Neuronal stem cell (in vitro differentiated cells): ENCODE measurements at regions not wholly inside any gene's neighbourhood (a gene's known extent, or its start where the extent isn't known, plus 50 kb on each side); places are given as distances from the start of the nearest gene placed in this dataset.

Experiments used
- DNase-seq: peaks from one replicate; pipeline ENCODE4 v3.0.0-alpha.2; 2013; ENCODE audit warnings: low spot score
- H2AFZ ChIP-seq: one replicate; pipeline ENCODE4 v1.6.1; 2013; ENCODE audit warnings: mild to moderate bottlenecking, low read length, inconsistent platforms
- H2AK5ac ChIP-seq: 2 replicates; pipeline ENCODE4 v1.6.1; 2013; ENCODE audit warnings: low read depth, mild to moderate bottlenecking, inconsistent platforms, low read length, moderate library complexity, mixed read lengths
- H2BK120ac ChIP-seq: 2 replicates; pipeline ENCODE4 v1.6.1; 2013; ENCODE audit warnings: low read depth, mild to moderate bottlenecking, inconsistent platforms, low read length, moderate library complexity, mixed read lengths
- H2BK12ac ChIP-seq: one replicate; pipeline ENCODE4 v1.6.1; 2013; ENCODE audit warnings: low read length, inconsistent platforms
- H2BK15ac ChIP-seq: 2 replicates; pipeline ENCODE4 v1.6.1; 2013; ENCODE audit warnings: mild to moderate bottlenecking, low read length, inconsistent platforms, mixed read lengths
- H2BK5ac ChIP-seq: one replicate; pipeline ENCODE4 v1.6.1; 2013; ENCODE audit warnings: inconsistent platforms, mild to moderate bottlenecking, low read length, moderate library complexity
- H3K14ac ChIP-seq: one replicate; pipeline ENCODE4 v1.6.1; 2013; ENCODE audit warnings: low read length, inconsistent platforms
- H3K18ac ChIP-seq: 2 replicates; pipeline ENCODE4 v1.6.1; 2013; ENCODE audit warnings: low read length, inconsistent platforms
- H3K23ac ChIP-seq: 2 replicates; pipeline ENCODE4 v1.6.1; 2013; ENCODE audit warnings: low read depth, mild to moderate bottlenecking, mixed read lengths, low read length, inconsistent platforms; ENCODE audit not compliant: poor library complexity
- H3K27ac ChIP-seq: replicated peaks from 3 replicates; pipeline ENCODE4 v1.5.1; 2013; ENCODE audit warnings: low read length, inconsistent platforms
- H3K27me3 ChIP-seq, 3 experiments: 2 replicates each; pipeline ENCODE4 v1.6.1; 2013; ENCODE audit warnings: low read length in 3 of 3, mild to moderate bottlenecking in 2 of 3, inconsistent platforms in 1 of 3, low read depth in 1 of 3, mixed read lengths in 1 of 3, moderate library complexity in 1 of 3; ENCODE audit not compliant: control insufficient read depth in 3 of 3, insufficient read depth in 3 of 3
- H3K36me3 ChIP-seq, 2 donors: replicated peaks in 1 of 2; 2 replicates each; pipeline ENCODE4 v1.6.1; 2013; ENCODE audit warnings: low read length in 2 of 2; ENCODE audit not compliant: control insufficient read depth in 2 of 2, insufficient read depth in 2 of 2
- H3K4ac ChIP-seq: 2 replicates; pipeline ENCODE4 v1.6.1; 2013; ENCODE audit warnings: inconsistent platforms, mild to moderate bottlenecking, low read length, moderate library complexity
- H3K4me1 ChIP-seq, 2 donors: 1 replicate in 1 of 2; 2 replicates in 1 of 2; pipeline ENCODE4 v1.6.1; 2013; ENCODE audit warnings: low read length in 2 of 2, low read depth in 1 of 2; ENCODE audit not compliant: control insufficient read depth in 2 of 2, insufficient read depth in 1 of 2
- H3K4me2 ChIP-seq: one replicate; pipeline ENCODE4 v1.6.1; 2013; ENCODE audit warnings: mild to moderate bottlenecking, low read length, inconsistent platforms; ENCODE audit not compliant: insufficient read depth, poor library complexity, severe bottlenecking
- H3K4me3 ChIP-seq, 2 donors: 2 replicates each; pipeline ENCODE4 v1.5.1; 2013; ENCODE audit warnings: low read length in 2 of 2, mild to moderate bottlenecking in 2 of 2, inconsistent platforms in 1 of 2, moderate library complexity in 1 of 2
- H3K79me1 ChIP-seq: one replicate; pipeline ENCODE4 v1.6.1; 2013; ENCODE audit warnings: low read depth, mild to moderate bottlenecking, inconsistent platforms, low read length, moderate library complexity
- H3K9ac ChIP-seq: one replicate; pipeline ENCODE4 v1.6.1; 2013; ENCODE audit warnings: mild to moderate bottlenecking, low read depth, low read length, inconsistent platforms; ENCODE audit not compliant: poor library complexity
- H3K9me3 ChIP-seq, 2 donors: replicated peaks in 1 of 2; 2 replicates each; pipeline versions ENCODE3 to v1.6.1; 2013; ENCODE audit warnings: low read length in 2 of 2, mild to moderate bottlenecking in 2 of 2, inconsistent platforms in 1 of 2, low read depth in 1 of 2, mixed read lengths in 1 of 2, moderate library complexity in 1 of 2; ENCODE audit not compliant: control insufficient read depth in 2 of 2, insufficient read depth in 1 of 2
- H4K8ac ChIP-seq: one replicate; pipeline ENCODE4 v1.6.1; 2013; ENCODE audit warnings: low read depth, mild to moderate bottlenecking, inconsistent platforms, low read length, moderate library complexity
- H4K91ac ChIP-seq: one replicate; pipeline ENCODE4 v1.6.1; 2013; ENCODE audit warnings: low read length, low read depth, mild to moderate bottlenecking, inconsistent platforms; ENCODE audit not compliant: poor library complexity
- WGBS, 2 donors: extraction: QIAGEN DNeasy Blood & Tissue Kit; methylation state at CpG; one replicate each; pipeline ENCODE4 v1.1.7; 2013; ENCODE audit warnings: missing lambda C conversion rate in 2 of 2, mixed read lengths in 1 of 2; ENCODE audit not compliant: insufficient read length in 2 of 2, insufficient replicate concordance in 1 of 2; ENCODE audit errors: extremely low coverage in 2 of 2; 5-methylcytosine and 5-hydroxymethylcytosine counted together

- no peak overlapping the region for H2BK5ac ChIP-seq
- no peak overlapping the region for H2AK5ac ChIP-seq
- no peak overlapping the region for H3K23ac ChIP-seq
These were observed 603.4 kb downstream of the PTPRU start for GRCh38 chr1:29839726-29840125.

DNA sequence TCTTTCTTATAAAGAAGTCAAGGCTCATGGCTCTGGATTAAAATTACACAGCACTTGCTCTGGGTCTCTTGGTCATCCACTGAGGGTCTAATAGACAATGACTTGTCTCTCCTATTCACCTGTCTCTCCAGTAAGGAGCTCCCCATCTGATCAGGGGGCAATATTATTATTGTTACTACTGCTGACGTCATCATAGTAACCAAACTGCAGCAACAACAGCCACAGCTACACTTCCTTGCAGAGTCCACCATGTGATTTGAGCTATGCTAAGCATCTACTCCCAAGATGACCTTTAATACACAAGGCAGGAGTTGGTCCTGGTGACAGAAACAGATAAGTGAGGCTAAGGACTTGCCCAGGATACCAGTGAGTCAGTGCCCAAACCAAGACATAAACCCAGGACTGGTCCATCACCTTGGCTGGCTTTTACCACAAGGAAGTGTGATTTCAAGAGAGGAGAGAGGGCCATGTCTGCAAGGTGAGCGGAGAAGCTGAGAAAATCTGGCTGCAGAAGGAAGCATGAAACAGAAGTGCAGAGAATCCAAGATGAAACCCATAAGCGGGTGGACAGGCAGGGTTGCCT, 602.5 kb downstream of the PTPRU start:
- WGBS, 2 donors = no CpG with 5 or more reads among the region's 3 CpGs
- no peak overlapping the region for H3K18ac ChIP-seq
- peaks cover 0 to 4% of the 10 kb centered on the region in 2 donors for H3K4me1 ChIP-seq
- no peak overlapping the region for H4K91ac ChIP-seq
- H4K8ac ChIP-seq = no peak overlapping the region
- no peaks in the 10 kb centered on the region for H3K36me3 ChIP-seq
- no peak overlapping the region for H2BK120ac ChIP-seq
- no peaks in the 10 kb centered on the region for H3K79me1 ChIP-seq
- no peak overlapping the region for H3K27ac ChIP-seq
- H3K23ac ChIP-seq = no peak overlapping the region
- no peak overlapping the region for H2BK12ac ChIP-seq
- H3K9ac ChIP-seq = no peak overlapping the region
- peaks cover 0 to 6% of the 10 kb centered on the region in 2 donors for H3K9me3 ChIP-seq
- no peaks in the 10 kb centered on the region for H3K27me3 ChIP-seq
- H2AFZ ChIP-seq = no peak overlapping the region
- H3K4me2 ChIP-seq = no peak overlapping the region
- H3K14ac ChIP-seq = no peak overlapping the region
- no peak for DNase-seq
- no peak overlapping the region for H3K4me3 ChIP-seq
- H2AK5ac ChIP-seq = no peak overlapping the region
- H3K4ac ChIP-seq = no peak overlapping the region
- H2BK5ac ChIP-seq = no peak overlapping the region
- H2BK15ac ChIP-seq = no peak overlapping the region

More at GRCh38 chr1:29839726-29840125, 603.4 kb downstream of the PTPRU start:
- Histone ChIP-seq H3K79me1 (no peaks in the 10 kb centered on the region), H3K27ac (no peak overlapping the region), H4K8ac (no peak overlapping the region), H2BK120ac (no peak overlapping the region), H3K9me3 (peaks cover 0 to 6% of the 10 kb centered on the region in 2 donors), H3K27me3 (no peaks in the 10 kb centered on the region), H4K91ac (no peak overlapping the region), H3K4me2 (no peak overlapping the region), H3K4me3 (no peak overlapping the region), H2AFZ (no peak overlapping the region), H3K14ac (no peak overlapping the region), H3K4ac (no peak overlapping the region), H3K4me1 (peaks cover 0 to 4% of the 10 kb centered on the region in 2 donors), H3K18ac (no peak overlapping the region), H2BK12ac (no peak overlapping the region), H3K36me3 (no peaks in the 10 kb centered on the region), H3K9ac (no peak overlapping the region), H2BK15ac (no peak overlapping the region)
- DNase-seq = no peak
- WGBS, 2 donors = no CpG with 5 or more reads among the region's 4 CpGs

DNA sequence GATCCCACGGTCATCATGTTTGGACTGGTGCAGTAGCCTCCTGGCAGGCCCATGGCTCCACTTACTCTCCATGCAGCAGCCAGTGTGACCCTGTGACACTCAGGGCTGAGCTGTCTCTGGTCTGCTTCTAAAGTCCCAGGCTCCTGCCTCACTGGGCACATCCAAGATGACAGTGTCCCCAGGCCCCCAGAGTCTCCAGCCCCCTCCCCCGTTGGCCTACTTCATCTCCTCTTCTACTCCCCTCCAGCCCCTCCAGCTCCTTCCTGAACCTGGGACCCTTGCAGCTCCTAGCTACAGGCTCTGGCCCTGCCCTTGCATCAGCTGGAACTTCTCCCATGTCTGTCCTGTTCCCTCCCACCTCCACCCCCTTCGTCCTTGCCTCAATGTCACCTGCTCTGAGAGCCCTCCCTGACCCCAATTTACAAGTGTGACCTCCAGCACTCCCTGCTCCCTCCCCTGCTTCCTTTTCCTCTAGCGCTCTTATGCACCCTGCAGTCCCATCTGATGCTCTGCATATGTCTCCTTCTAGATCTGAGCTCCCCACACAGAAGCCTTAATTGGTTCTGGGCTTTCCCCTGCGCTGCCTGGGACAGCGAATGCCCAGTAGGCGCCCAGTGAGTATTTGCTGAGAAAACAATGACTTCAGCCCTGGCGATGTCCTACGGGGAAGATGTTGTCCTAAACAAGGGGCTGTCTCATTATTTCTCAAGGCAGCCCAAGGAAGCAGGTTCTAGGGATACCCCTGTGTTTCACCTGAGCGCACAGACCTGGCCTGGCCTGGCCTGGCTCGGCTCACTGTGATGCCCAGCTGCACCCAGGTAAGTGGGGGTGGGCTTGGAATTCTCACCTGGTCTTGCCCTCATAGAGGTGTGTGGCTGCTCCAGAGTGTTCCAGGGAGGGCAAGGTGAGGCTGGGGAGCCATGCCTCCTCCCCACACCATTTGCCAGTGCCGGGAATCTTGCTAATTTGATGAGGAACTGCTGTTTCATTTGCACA, 600.6 kb downstream of the PTPRU start:
- no peak overlapping the region for H2BK5ac ChIP-seq
- peaks cover 0 to 4% of the 10 kb centered on the region in 2 donors for H3K9me3 ChIP-seq
- no peak overlapping the region for H3K4ac ChIP-seq
- H2BK12ac ChIP-seq = peak overlapping the region; percentile 23
- H2BK120ac ChIP-seq = no peak overlapping the region
- H3K36me3 ChIP-seq = no peaks in the 10 kb centered on the region
- H3K9ac ChIP-seq = no peak overlapping the region
- H3K4me1 ChIP-seq = peaks cover 0 to 4% of the 10 kb centered on the region in 2 donors
- no peak overlapping the region for H2BK15ac ChIP-seq
- H3K27ac ChIP-seq = no peak overlapping the region
- no peaks in the 10 kb centered on the region for H3K79me1 ChIP-seq
- peak overlapping the region; percentile 84 for H3K18ac ChIP-seq
- WGBS, 2 donors = no CpG with 5 or more reads among the region's 12 CpGs
- H3K23ac ChIP-seq = no peak overlapping the region
- peak overlapping the region; percentile 12 for H2AK5ac ChIP-seq
- no peak overlapping the region for H4K8ac ChIP-seq
- no peak overlapping the region for H3K14ac ChIP-seq
- no peak overlapping the region for H3K4me2 ChIP-seq
- H2AFZ ChIP-seq = no peak overlapping the region
- no peak for DNase-seq
- H3K4me3 ChIP-seq = no peak overlapping the region
- no peak overlapping the region for H4K91ac ChIP-seq
- no peaks in the 10 kb centered on the region for H3K27me3 ChIP-seq

GRCh38 chr1:29835874-29836273, 599.6 kb downstream of the PTPRU start:
- H3K36me3 ChIP-seq = no peaks in the 10 kb centered on the region
- H2BK5ac ChIP-seq = no peak overlapping the region
- no peak overlapping the region for H3K4me2 ChIP-seq
- no peak overlapping the region for H3K4me3 ChIP-seq
- no peaks in the 10 kb centered on the region for H3K27me3 ChIP-seq
- no peak overlapping the region for H2AK5ac ChIP-seq
- no peak overlapping the region for H4K91ac ChIP-seq
- no peak overlapping the region for H3K18ac ChIP-seq
- H2BK15ac ChIP-seq = no peak overlapping the region
- no peak overlapping the region for H3K4ac ChIP-seq
- H3K9me3 ChIP-seq = peaks cover 0 to under 1% of the 10 kb centered on the region in 2 donors
- no CpG with 5 or more reads among the region's 8 CpGs for WGBS, 2 donors
- no peak overlapping the region for H2AFZ ChIP-seq
- H2BK120ac ChIP-seq = no peak overlapping the region
- DNase-seq = no peak
- peaks cover 0 to 4% of the 10 kb centered on the region in 2 donors for H3K4me1 ChIP-seq
- H3K9ac ChIP-seq = peak overlapping the region; percentile 60
- no peak overlapping the region for H2BK12ac ChIP-seq
- H3K79me1 ChIP-seq = no peaks in the 10 kb centered on the region
- no peak overlapping the region for H4K8ac ChIP-seq
- H3K23ac ChIP-seq = no peak overlapping the region
- H3K14ac ChIP-seq = no peak overlapping the region
- no peak overlapping the region for H3K27ac ChIP-seq
